ENCODE measurements at regions not wholly inside any gene's neighbourhood (a gene's known extent, or its start where the extent isn't known, plus 50 kb on each side); places are given as distances from the start of the nearest gene placed in this dataset.

GRCh38 chr2:211241891-211242290, 685.5 kb downstream of the CPS1 start:
- TF ChIP-seq CTCF (IDR thresholded peaks at IDR 0.05; ENCODE audit: low read depth, low read length, poor library complexity, severe bottlenecking) (no peak), EZH2phosphoT487 (IDR thresholded peaks at IDR 0.05; ENCODE audit: borderline replicate concordance, low read length) (no peak)
